Hematopoietic multipotent progenitor cell treated with erythropoietin and hydrocortisone succinate and interleukin-3 and kit ligand, for 6 days (in vitro differentiated cells): ENCODE measurements at regions not wholly inside any gene's neighbourhood (a gene's known extent, or its start where the extent isn't known, plus 50 kb on each side); places are given as distances from the start of the nearest gene placed in this dataset.
"Not testable (repeated sequence)": the region's sequence is repeated elsewhere in the genome, so short reads cannot be mapped to it uniquely, and the experiment has no call there.

Source experiments
- DNase-seq: peaks from one replicate; pipeline ENCODE4 v3.0.0-alpha.2; 2015

DNA sequence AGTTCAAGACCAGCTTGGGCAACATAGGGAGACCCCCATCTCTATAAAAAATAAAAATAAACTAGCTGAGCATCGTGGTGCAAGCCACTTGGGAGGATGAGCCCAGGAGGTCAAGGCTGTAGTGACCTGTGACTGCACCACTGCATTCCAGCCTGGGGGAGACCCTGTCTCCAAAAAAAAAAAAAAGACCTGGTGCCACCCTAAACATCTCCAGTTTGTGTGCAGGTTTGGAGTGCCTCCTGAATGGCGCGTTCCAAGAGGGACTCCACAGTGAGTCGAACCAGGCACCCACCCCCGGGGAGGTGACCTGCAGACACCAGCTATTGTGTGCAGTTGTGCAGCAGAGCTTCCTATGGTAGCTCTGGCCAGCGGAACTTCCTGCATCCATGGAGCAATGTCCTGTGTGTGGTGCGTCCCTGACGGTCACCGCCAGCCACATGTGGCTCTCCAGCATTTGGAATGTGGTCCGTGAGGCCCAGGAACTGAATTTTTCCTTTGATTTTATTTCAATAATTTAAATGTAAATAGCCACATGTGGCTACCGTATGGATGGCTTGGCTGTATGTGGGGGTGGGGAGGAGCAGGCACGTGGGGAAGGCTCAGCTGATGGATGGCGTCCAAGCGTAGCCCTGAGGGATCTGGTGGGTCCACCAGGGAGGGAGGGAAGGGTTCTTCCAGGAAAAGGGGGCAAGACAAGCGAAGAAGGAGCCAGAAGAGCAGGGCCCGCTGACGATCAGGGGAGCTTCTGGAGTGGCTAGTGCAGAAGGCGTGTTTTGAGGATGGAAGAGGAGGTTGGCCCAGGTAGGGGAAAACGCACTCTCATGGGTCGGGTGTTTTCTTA is 107.1 kb upstream of the GSE1 start:
- no peak for DNase-seq

DNA sequence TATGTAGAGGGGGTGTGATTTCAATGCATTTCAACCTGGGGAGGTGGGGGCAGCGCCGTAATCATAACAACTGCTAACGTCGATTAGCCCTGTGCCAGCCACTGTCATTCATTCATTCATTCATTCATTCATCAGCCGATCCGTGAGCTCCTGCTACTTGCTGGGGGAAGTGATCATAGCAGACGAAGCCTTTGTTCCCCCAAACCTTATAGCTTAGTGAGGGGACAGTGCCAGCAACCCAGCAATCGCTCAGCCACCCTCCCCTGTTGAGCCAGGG is 106.5 kb upstream of the GSE1 start:
- DNase-seq = no peak

DNA sequence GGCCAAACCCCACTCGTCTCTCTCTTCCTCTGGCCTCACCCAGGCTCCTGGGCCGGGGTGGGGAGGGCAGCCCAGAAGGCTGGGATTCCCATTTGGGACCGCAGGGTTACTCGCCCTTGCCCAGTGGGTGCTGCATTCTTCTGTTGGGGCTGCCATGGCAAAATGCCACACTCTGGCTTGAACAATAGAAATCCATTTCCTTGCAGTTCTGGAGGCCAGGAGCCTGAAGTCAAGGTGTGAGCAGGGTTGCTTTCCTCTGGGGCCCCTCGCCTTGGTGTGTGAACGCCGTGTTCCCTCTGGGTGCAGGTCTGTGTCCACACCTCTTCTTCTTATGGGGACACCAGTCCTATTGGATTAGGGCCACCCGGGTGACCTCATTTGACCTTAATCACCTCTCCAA is 105.8 kb upstream of the GSE1 start:
- DNase-seq = no peak

DNA sequence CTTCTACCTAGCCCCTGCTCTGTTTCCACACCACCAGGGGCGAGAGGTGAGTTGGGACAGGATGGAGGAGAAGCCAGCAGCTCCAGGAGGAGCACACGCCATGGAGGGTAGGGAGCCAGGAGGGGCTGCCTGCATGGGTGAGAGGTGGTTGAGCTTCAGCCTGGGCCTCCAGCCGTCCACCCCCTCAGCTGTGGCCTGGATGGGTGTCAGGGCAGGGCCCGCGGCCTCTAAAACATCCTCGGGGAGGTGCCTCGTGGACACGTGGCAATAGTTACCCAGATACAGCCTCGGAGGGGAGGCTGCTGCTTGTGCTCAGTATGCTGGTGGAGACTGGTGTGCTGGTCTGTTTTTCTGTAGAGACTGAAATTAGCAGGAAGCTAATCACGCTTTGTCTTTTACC is 104.7 kb upstream of the GSE1 start:
- no peak for DNase-seq

- no peak for DNase-seq
These were observed 104.1 kb upstream of the GSE1 start for GRCh38 chr16:85508993-85509392.

GRCh38 chr16:85510041-85510659 is 103.0 kb upstream of the GSE1 start:
- no peak for DNase-seq

- no peak for DNase-seq
These were observed 100.9 kb upstream of the GSE1 start for GRCh38 chr16:85511938-85512807.

GRCh38 chr16:85512808-85513115 is 100.4 kb upstream of the GSE1 start:
- DNase-seq = no peak

- DNase-seq = no peak
These were observed 99.9 kb upstream of the GSE1 start for GRCh38 chr16:85513180-85513579.

GRCh38 chr16:85513649-85514048 is 99.5 kb upstream of the GSE1 start:
- DNase-seq = no peak

DNA sequence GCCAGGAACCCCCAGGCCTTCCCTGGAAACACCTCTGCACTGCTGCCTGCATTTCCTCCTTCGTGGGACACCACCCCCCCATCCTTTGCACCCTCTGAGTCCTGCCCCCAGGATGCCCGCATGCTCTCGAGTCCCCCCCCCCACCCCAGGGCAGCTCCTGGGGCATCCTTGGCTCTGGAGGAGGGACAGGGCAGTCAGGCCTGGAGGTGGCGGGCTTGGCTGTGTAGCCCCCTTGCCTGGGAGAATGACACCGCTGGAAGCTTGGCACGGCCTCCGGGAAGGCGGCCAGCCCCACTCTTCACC is 98.9 kb upstream of the GSE1 start:
- no peak for DNase-seq

DNA sequence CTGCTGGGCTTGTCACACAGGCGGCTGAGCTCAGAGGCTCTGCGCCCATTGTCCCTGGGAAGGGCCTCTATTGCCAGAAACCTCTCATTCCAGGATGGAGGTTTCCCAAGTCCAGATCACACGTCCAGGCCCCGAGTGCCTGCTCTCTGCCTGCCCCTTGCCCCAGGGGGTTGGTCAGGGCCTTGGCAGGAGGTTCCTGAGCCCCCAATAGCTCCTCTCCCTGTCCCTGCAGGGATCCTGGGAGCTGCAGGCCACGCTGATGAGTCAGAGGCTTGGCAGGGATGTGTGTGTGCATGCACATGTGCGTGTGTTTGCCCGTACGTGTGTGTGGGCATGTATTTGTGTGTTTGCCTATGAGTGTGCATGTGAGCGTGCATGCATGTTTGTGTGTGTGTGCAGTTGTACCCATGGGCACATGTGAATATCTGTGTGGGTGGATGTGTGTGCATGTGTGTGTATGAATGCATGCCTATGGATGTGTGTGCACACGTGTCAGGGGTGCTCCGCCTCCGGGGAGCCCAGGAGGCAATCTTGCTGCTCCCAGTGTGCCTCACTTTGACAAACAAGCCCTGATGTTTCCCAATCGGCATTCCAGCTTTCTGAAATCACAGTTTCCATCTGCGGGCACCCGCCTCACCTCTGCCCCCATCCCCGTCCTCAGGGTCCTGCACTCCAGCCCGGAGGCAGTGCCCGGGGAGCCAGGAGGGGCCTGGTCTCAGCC is 98.4 kb upstream of the GSE1 start:
- DNase-seq = no peak

DNA sequence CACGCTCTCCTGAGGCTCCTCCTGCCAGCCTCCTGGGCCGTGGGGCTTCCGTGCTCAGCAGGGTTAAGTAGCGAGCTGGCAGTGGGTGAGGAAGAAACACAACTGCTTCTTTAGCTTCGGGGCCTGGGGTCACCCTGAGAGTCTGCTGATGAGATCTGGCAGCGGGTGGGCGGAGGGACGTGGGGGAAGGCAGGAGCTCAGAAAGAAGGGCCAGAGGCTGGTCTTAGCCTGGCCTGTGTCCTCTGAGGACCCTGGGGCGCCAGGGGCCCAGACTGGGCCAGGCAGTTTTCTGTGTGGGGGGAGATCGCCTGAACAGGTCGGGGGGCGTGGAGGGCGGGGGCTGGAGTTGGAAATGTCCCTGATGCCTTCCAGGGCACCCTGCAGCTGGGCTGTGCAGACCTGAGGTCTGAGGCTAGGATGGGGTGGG is 97.8 kb upstream of the GSE1 start:
- no peak for DNase-seq

GRCh38 chr16:85515830-85516397 is 97.2 kb upstream of the GSE1 start:
- no peak for DNase-seq

- no peak for DNase-seq
These were observed 96.0 kb upstream of the GSE1 start for GRCh38 chr16:85517154-85517553.

DNA sequence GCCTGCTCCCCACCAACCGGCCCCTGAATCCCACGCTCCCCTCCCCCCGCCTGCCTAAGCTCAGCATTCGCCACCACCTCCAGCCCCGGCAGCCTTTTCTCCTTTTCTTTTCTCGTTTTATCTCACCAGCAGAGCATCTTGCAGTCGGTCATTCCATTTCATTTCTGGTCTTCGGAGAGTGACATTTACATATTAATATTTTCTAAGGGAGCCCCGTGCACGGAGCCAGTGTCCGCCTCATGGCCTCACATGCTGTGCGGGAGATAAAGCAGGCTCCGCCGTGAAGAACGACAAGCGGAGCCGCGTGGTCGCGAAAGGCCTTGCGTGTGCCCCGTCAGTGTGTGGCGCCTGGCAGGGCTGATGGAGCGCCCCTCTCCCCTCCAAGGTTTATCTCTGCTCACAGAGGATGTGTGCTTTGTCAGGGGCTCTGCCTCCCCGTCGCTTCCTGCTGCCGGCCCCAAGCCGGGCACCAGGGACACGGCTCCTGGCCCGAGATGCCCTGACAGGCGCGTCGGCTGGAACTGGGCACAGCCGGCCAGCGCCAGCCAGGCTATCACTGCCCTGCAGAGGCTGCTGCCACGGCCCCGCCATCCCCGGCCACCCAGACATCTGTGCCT is 95.5 kb upstream of the GSE1 start:
- peak; percentile 37 for DNase-seq

GRCh38 chr16:85518398-85519049 is 94.6 kb upstream of the GSE1 start:
- DNase-seq = no peak

DNA sequence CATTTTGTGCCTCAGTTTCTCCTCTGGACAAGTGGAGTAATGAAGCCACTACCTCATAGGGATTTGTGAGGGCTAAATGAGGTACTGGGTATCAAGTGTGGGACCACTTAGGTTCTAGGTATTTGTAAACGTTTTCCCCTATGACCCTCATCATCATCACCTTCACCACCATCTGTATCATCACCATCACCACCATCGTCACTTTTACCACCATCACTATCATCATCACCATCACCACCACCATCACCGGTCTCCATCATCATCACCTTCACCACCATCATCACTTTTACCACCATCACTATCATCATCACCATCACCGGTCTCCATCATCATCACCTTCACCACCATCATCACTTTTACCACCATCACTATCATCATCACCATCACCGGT is 94.1 kb upstream of the GSE1 start:
- DNase-seq = not testable (repeated sequence)

DNA sequence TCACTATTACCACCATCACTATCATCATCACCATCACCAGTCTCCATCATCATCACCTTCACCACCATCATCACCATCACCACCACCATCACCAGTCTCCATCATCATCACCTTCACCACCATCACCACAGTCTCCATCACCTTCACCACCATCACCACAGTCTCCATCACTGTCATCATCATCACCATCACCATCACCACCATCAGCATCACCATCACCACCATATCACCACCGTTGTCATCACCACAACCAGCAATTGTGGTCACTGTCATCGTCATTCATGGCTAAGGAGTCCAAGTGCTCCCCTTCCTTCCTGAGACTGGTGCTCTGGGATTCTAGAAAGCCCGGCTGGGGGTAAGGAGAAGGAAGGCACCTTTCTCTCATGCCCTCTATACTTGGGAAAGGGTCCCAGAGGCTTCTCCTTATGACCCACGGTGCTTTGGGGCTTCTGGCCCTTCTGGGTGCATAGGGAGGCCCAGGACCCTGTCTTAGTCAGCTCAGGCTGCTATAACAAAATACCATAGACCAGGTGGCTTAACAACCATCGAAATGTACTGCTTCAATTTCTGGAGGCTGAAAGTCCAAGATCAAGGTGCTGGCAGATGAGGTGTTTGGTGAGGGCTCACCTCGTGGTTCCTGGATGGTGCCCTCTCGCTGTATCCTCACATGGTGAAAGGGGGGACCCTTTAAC is 93.4 kb upstream of the GSE1 start:
- no peak for DNase-seq

- no peak for DNase-seq
These were observed 92.1 kb upstream of the GSE1 start for GRCh38 chr16:85520853-85521521.
